GM18499 (cell line): ENCODE measurements at regions not wholly inside any gene's neighbourhood (a gene's known extent, or its start where the extent isn't known, plus 50 kb on each side); places are given as distances from the start of the nearest gene placed in this dataset.

Source experiments
- ATAC-seq: cut with Tn5 transposase; IDR thresholded peaks from one replicate; pipeline ENCODE4 v1.9.1; 2021; ENCODE audit warnings: moderate number of reproducible peaks; ENCODE audit not compliant: insufficient read depth, unreplicated experiment

- peak; percentile 53 for ATAC-seq
Measured at GRCh38 chr20:53839423-53840176, 230.8 kb downstream of the BCAS1 start.

- ATAC-seq = no peak
Measured at GRCh38 chr20:53838311-53838868, 232.0 kb downstream of the BCAS1 start.

- no peak for ATAC-seq
Measured at GRCh38 chr20:53837126-53837826, 233.1 kb downstream of the BCAS1 start.

GRCh38 chr20:53834749-53835148 is 235.6 kb downstream of the BCAS1 start:
- no peak for ATAC-seq

- no peak for ATAC-seq
Measured at GRCh38 chr20:53834062-53834442, 236.3 kb downstream of the BCAS1 start.

- ATAC-seq = no peak
Measured at GRCh38 chr20:53833333-53834061, 236.9 kb downstream of the BCAS1 start.

GRCh38 chr20:53832499-53832898 is 237.9 kb downstream of the BCAS1 start:
- no peak for ATAC-seq

GRCh38 chr20:53831812-53832211 is 238.2 kb upstream of the ZNF217 start:
- ATAC-seq = no peak

- no peak for ATAC-seq
Measured at GRCh38 chr20:53831228-53831627, 237.6 kb upstream of the ZNF217 start.

GRCh38 chr20:53829724-53830521 is 236.3 kb upstream of the ZNF217 start:
- no peak for ATAC-seq

- no peak for ATAC-seq
Measured at GRCh38 chr20:53829255-53829723, 235.7 kb upstream of the ZNF217 start.

GRCh38 chr20:53828682-53829254 is 235.1 kb upstream of the ZNF217 start:
- no peak for ATAC-seq

- ATAC-seq = no peak
Measured at GRCh38 chr20:53828088-53828681, 234.5 kb upstream of the ZNF217 start.

- no peak for ATAC-seq
Measured at GRCh38 chr20:53827292-53828087, 233.9 kb upstream of the ZNF217 start.

- no peak for ATAC-seq
Measured at GRCh38 chr20:53826597-53827291, 233.1 kb upstream of the ZNF217 start.

- ATAC-seq = no peak
Measured at GRCh38 chr20:53826090-53826489, 232.5 kb upstream of the ZNF217 start.

- no peak for ATAC-seq
Measured at GRCh38 chr20:53825282-53825681, 231.6 kb upstream of the ZNF217 start.

GRCh38 chr20:53824779-53825178 is 231.1 kb upstream of the ZNF217 start:
- no peak for ATAC-seq
